ENCODE measurements at regions not wholly inside any gene's neighbourhood (a gene's known extent, or its start where the extent isn't known, plus 50 kb on each side); places are given as distances from the start of the nearest gene placed in this dataset.

GRCh38 chr5:145499483-145499882 lies 335.7 kb downstream of the PRELID2 start:
- DNase-seq = no peak

GRCh38 chr5:145497052-145497451 lies 338.1 kb downstream of the PRELID2 start:
- no peak for DNase-seq

GRCh38 chr5:145495741-145496140 lies 339.4 kb downstream of the PRELID2 start:
- DNase-seq = no peak

GRCh38 chr5:145495196-145495595 lies 339.9 kb downstream of the PRELID2 start:
- DNase-seq = no peak

GRCh38 chr5:145493435-145493834 lies 341.7 kb downstream of the PRELID2 start:
- no peak for DNase-seq

- DNase-seq = no peak
Observed at GRCh38 chr5:145489516-145489915, 345.6 kb downstream of the PRELID2 start.

- no peak for DNase-seq
Observed at GRCh38 chr5:145484158-145484557, 351.0 kb downstream of the PRELID2 start.

- no peak for DNase-seq
Observed at GRCh38 chr5:145483212-145483611, 351.9 kb downstream of the PRELID2 start.

- no peak for DNase-seq
Observed at GRCh38 chr5:145479857-145480256, 355.3 kb downstream of the PRELID2 start.

GRCh38 chr5:145479271-145479670 lies 355.9 kb downstream of the PRELID2 start:
- no peak for DNase-seq

- no peak for DNase-seq
Observed at GRCh38 chr5:145478651-145479050, 356.5 kb downstream of the PRELID2 start.

GRCh38 chr5:145473042-145473642 lies 362.0 kb downstream of the PRELID2 start:
- DNase-seq = no peak

- no peak for DNase-seq
Observed at GRCh38 chr5:145471831-145472612, 363.1 kb downstream of the PRELID2 start.

GRCh38 chr5:145471026-145471425 lies 364.1 kb downstream of the PRELID2 start:
- no peak for DNase-seq

- DNase-seq = no peak
Observed at GRCh38 chr5:145470396-145470979, 364.7 kb downstream of the PRELID2 start.

GRCh38 chr5:145467446-145467845 lies 367.7 kb downstream of the PRELID2 start:
- no peak for DNase-seq

- no peak for DNase-seq
Observed at GRCh38 chr5:145466533-145466932, 368.6 kb downstream of the PRELID2 start.

GRCh38 chr5:145465474-145466263 lies 369.5 kb downstream of the PRELID2 start:
- no peak for DNase-seq

- no peak for DNase-seq
Observed at GRCh38 chr5:145464171-145464570, 371.0 kb downstream of the PRELID2 start.

- no peak for DNase-seq
Observed at GRCh38 chr5:145463634-145464033, 371.5 kb downstream of the PRELID2 start.

GRCh38 chr5:145462525-145462924 lies 372.6 kb downstream of the PRELID2 start:
- no peak for DNase-seq

GRCh38 chr5:145450286-145450885 lies 384.8 kb downstream of the PRELID2 start:
- DNase-seq = no peak

- no peak for DNase-seq
Observed at GRCh38 chr5:145449794-145450193, 385.3 kb downstream of the PRELID2 start.

Measured in RPMI8226 (cell line).